Endothelial cell (in vitro differentiated cells): ENCODE measurements at regions not wholly inside any gene's neighbourhood (a gene's known extent, or its start where the extent isn't known, plus 50 kb on each side); places are given as distances from the start of the nearest gene placed in this dataset.
"Not testable (repeated sequence)": the region's sequence is repeated elsewhere in the genome, so short reads cannot be mapped to it uniquely, and the experiment has no call there.

Experiments used
- DNase-seq: peaks from one replicate; pipeline ENCODE4 v3.0.0; 2021; ENCODE audit warnings: low spot score
- H3K27ac Mint-ChIP-seq: one replicate; pipeline ENCODE4 v1.8.0; 2021; ENCODE audit warnings: mixed read lengths, inconsistent platforms; ENCODE audit not compliant: unreplicated experiment
- H3K27me3 Mint-ChIP-seq: one replicate; pipeline ENCODE4 v1.8.0; 2021; ENCODE audit warnings: mild to moderate bottlenecking, moderate library complexity, mixed read lengths, inconsistent platforms; ENCODE audit not compliant: unreplicated experiment
- H3K36me3 Mint-ChIP-seq: one replicate; pipeline ENCODE4 v1.8.0; 2021; ENCODE audit warnings: mild to moderate bottlenecking, low read depth, mixed read lengths, inconsistent platforms; ENCODE audit not compliant: unreplicated experiment
- H3K4me1 Mint-ChIP-seq: one replicate; pipeline ENCODE4 v1.8.0; 2021; ENCODE audit warnings: mild to moderate bottlenecking, mixed read lengths, inconsistent platforms; ENCODE audit not compliant: unreplicated experiment
- H3K4me3 Mint-ChIP-seq: one replicate; pipeline ENCODE4 v1.8.0; 2021; ENCODE audit warnings: mild to moderate bottlenecking, mixed read lengths, inconsistent platforms; ENCODE audit not compliant: unreplicated experiment
- H3K9me3 Mint-ChIP-seq: one replicate; pipeline ENCODE4 v1.8.0; 2021; ENCODE audit warnings: mixed read lengths, inconsistent platforms; ENCODE audit not compliant: unreplicated experiment
- TF ChIP-seq, protein P1 (sequence below): fragments of 200-600 bp; sonication (generic); IDR thresholded peaks from one replicate; pipeline ENCODE4 v1.5.0; 2021; ENCODE audit warnings: antibody characterized with exemption; ENCODE audit not compliant: unreplicated experiment

GRCh38 chr9:31321686-31322085 is 1062.8 kb upstream of the ACO1 start:
- Mint-ChIP-seq H3K9me3 (no peaks in the 10 kb centered on the region), H3K36me3 (no peaks in the 10 kb centered on the region), H3K27ac (no peak overlapping the region), H3K27me3 (peaks cover 1% of the 10 kb centered on the region), H3K4me3 (no peak overlapping the region), H3K4me1 (peaks cover 17% of the 10 kb centered on the region)
- DNase-seq = no peak
- TF ChIP-seq, protein P1, sequence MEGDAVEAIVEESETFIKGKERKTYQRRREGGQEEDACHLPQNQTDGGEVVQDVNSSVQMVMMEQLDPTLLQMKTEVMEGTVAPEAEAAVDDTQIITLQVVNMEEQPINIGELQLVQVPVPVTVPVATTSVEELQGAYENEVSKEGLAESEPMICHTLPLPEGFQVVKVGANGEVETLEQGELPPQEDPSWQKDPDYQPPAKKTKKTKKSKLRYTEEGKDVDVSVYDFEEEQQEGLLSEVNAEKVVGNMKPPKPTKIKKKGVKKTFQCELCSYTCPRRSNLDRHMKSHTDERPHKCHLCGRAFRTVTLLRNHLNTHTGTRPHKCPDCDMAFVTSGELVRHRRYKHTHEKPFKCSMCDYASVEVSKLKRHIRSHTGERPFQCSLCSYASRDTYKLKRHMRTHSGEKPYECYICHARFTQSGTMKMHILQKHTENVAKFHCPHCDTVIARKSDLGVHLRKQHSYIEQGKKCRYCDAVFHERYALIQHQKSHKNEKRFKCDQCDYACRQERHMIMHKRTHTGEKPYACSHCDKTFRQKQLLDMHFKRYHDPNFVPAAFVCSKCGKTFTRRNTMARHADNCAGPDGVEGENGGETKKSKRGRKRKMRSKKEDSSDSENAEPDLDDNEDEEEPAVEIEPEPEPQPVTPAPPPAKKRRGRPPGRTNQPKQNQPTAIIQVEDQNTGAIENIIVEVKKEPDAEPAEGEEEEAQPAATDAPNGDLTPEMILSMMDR = no peak

GRCh38 chr9:31323726-31324444 is 1060.6 kb upstream of the ACO1 start:
- Mint-ChIP-seq H3K27me3 (peaks cover 5% of the 10 kb centered on the region), H3K9me3 (no peaks in the 10 kb centered on the region), H3K4me3 (no peak overlapping the region), H3K4me1 (peaks cover 17% of the 10 kb centered on the region), H3K36me3 (peaks cover 3% of the 10 kb centered on the region), H3K27ac (peak overlapping the region; percentile 39)
- TF ChIP-seq, protein P1 = no peak
- no peak for DNase-seq

DNA sequence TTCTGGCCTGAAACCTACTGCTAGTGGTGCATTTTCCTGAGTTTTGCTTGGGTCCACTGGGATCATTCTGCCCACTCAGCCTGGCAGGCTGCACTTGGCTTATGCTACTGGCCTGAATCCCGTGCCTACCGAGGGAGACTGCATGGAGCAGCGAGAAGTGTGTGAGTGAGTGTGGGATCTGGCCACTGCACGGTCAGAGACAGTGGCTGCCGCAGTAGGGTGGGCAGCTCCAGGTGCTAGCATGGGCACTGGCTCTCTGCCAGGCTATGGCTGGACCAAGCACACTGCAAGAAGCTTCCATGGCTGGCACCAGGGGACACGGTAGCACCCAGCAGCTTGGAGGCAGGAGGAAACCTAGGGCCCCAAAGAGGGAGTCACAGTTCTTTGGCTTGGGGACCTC is 1058.7 kb upstream of the ACO1 start:
- no peak overlapping the region for H3K27ac Mint-ChIP-seq
- peaks cover 3% of the 10 kb centered on the region for H3K36me3 Mint-ChIP-seq
- no peak for DNase-seq

DNA sequence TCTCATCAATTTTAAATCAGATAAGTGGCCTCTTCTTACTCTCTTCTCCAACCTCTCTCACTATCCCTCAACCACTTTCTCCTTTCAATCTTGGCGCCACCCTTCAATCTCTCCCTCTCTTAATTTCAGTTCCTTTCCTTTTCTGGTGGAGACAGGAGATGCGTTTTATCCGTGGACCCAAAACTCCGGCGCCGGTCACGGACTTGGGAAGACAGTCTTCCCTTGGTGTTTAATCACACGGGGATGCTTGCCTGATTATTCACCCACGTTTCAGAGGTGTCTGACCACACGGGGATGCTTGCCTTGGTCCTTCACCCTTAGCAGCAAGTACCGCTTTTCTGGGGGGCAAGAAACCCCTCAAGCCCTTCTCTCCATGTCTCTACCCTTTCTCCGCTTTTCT is 1057.6 kb upstream of the ACO1 start:
- DNase-seq, H3K9me3 Mint-ChIP-seq, H3K27me3 Mint-ChIP-seq, H3K4me3 Mint-ChIP-seq, H3K27ac Mint-ChIP-seq, H3K36me3 Mint-ChIP-seq: not testable (repeated sequence)
- peaks cover 17% of the 10 kb centered on the region for H3K4me1 Mint-ChIP-seq

More for the DNA sequence above, 1058.7 kb upstream of the ACO1 start:
- Mint-ChIP-seq H3K4me1 (peaks cover 17% of the 10 kb centered on the region), H3K9me3 (no peaks in the 10 kb centered on the region), H3K4me3 (no peak overlapping the region), H3K27me3 (peaks cover 5% of the 10 kb centered on the region)
- TF ChIP-seq, protein P1 = no peak

DNA sequence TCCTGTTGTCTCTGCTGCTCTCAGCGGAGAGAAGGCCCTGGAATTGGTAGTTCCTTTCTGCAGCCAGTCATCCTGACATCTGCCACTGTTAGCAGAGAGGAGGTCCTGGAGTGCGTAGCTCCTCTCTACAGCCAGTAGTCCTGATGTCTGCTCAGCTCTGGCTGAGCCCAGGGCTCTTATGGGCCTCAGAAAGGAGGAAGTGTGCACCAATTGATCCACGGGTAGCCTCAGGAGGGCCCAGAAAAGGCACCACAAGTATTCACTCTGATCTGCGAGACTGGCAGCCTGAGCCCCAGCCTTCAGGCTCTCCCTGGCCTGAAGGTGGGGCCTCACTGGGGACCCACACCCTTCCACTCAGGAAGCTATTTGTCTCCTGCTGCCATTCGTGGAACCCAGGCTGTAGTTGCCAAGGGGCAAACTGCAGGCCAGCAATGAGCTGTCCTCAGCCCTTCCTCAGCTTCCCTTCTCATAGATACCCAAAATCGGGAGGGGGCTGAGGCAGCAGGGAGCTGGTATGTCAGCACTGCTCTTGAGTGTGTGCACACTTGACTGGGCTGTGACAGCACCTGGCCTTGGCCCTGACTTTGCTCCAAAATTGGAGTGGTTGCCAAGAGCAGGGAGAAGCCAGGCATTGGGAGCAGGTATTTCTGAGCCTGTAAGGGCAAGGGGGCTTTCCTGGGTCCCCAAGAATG is 1049.5 kb upstream of the ACO1 start:
- Mint-ChIP-seq H3K4me3 (no peak overlapping the region), H3K27ac (peak overlapping the region; percentile 95), H3K9me3 (no peaks in the 10 kb centered on the region), H3K4me1 (peaks cover 11% of the 10 kb centered on the region), H3K27me3 (no peaks in the 10 kb centered on the region), H3K36me3 (no peaks in the 10 kb centered on the region)
- DNase-seq = no peak
- TF ChIP-seq, protein P1 = no peak
